Prostate gland (tissue), 2 donors: ENCODE measurements at regions not wholly inside any gene's neighbourhood (a gene's known extent, or its start where the extent isn't known, plus 50 kb on each side); places are given as distances from the start of the nearest gene placed in this dataset.

ENCODE experiments used
- DNase-seq: peaks from one replicate; pipeline ENCODE4 v3.0.0-alpha.2; 2019; ENCODE audit warnings: low spot score
- H3K27ac ChIP-seq, 2 donors: fragments of 200-600 bp; sonication (generic); 2 replicates each; pipeline ENCODE4 v1.5.1; 2017 to 2019
- H3K27me3 ChIP-seq: fragments of 200-600 bp; sonication (generic); replicated peaks from 2 replicates; pipeline ENCODE4 v1.5.1; 2019; ENCODE audit not compliant: insufficient read depth
- H3K36me3 ChIP-seq, 2 donors: fragments of 200-600 bp; sonication (generic); 1 replicate in 1 of 2; 2 replicates in 1 of 2; pipeline versions ENCODE4 v1.5.1 to v1.8.1; 2017 to 2019
- H3K4me1 ChIP-seq: fragments of 200-600 bp; sonication (generic); replicated peaks from 2 replicates; pipeline ENCODE4 v1.5.1; 2019
- H3K4me3 ChIP-seq, 2 donors: fragments of 200-600 bp; sonication (generic); 2 replicates each; pipeline ENCODE4 v1.5.1; 2017 to 2019
- H3K9me3 ChIP-seq: fragments of 200-600 bp; sonication (generic); 2 replicates; pipeline ENCODE4 v1.5.1; 2017
- CTCF ChIP-seq, 4 experiments: fragments of 200-600 bp in 2 of 4; fragments of 450-650 bp in 2 of 4; sonication (generic) in 2 of 4; IDR thresholded peaks; 1 replicate in 3 of 4; 2 replicates in 1 of 4; pipeline ENCODE4 v1.5.1; 2016 to 2019; ENCODE audit warnings: antibody characterized with exemption in 4 of 4, mild to moderate bottlenecking in 2 of 4, moderate library complexity in 2 of 4
- POLR2A ChIP-seq: fragments of 450-650 bp; IDR thresholded peaks from one replicate; pipeline ENCODE4 v1.6.1; 2016; ENCODE audit warnings: antibody characterized with exemption, mild to moderate bottlenecking
- POLR2AphosphoS5 ChIP-seq: sonication (generic); formaldehyde crosslinking; IDR thresholded peaks from one replicate; pipeline ENCODE4 v1.6.1; 2017; ENCODE audit warnings: antibody characterized with exemption
- WGBS: methylation state at CpG from one replicate; pipeline ENCODE4 v1.1.5; 2018; 5-methylcytosine and 5-hydroxymethylcytosine counted together
- intact Hi-C: fragments of 100-400 bp; cut with DNase I; formaldehyde crosslinking; loops from one replicate; pipeline ENCODE4 v1.14.2; 2022

GRCh38 chr18:39365836-39366485 lies 1800.4 kb upstream of the CELF4 start:
- intact Hi-C loops, result no loop called here
- WGBS, result 80% methylated on average over 3 of the region's 3 CpGs
- H3K4me3 ChIP-seq, result no peak overlapping the region
- no peaks in the 10 kb centered on the region for H3K9me3 ChIP-seq
- H3K4me1 ChIP-seq, result no peaks in the 10 kb centered on the region
- H3K36me3 ChIP-seq, result no peaks in the 10 kb centered on the region
- H3K27me3 ChIP-seq, result no peaks in the 10 kb centered on the region
- DNase-seq, result no peak
- no peak overlapping the region for H3K27ac ChIP-seq
- no peak for TF ChIP-seq POLR2AphosphoS5
- TF ChIP-seq CTCF (IDR thresholded peaks at IDR 0.05), result no peak
- TF ChIP-seq POLR2A, result no peak

GRCh38 chr18:39360072-39360471 lies 1794.5 kb upstream of the CELF4 start:
- H3K9me3 ChIP-seq, result no peaks in the 10 kb centered on the region
- no peaks in the 10 kb centered on the region for H3K36me3 ChIP-seq
- H3K27ac ChIP-seq, result no peak overlapping the region
- H3K4me3 ChIP-seq, result no peak overlapping the region
- TF ChIP-seq POLR2A, result no peak
- TF ChIP-seq POLR2AphosphoS5, result no peak
- no peak for TF ChIP-seq CTCF (IDR thresholded peaks at IDR 0.05)
- H3K4me1 ChIP-seq, result no peaks in the 10 kb centered on the region
- no peak for DNase-seq
- 81% methylated on average over 2 of the region's 2 CpGs for WGBS
- H3K27me3 ChIP-seq, result no peaks in the 10 kb centered on the region
- intact Hi-C loops, result no loop called here

GRCh38 chr18:39359636-39360035 lies 1794.0 kb upstream of the CELF4 start:
- 91% methylated on average over 4 of the region's 4 CpGs for WGBS
- no peak for DNase-seq
- H3K4me3 ChIP-seq, result no peak overlapping the region
- H3K9me3 ChIP-seq, result no peaks in the 10 kb centered on the region
- H3K4me1 ChIP-seq, result no peaks in the 10 kb centered on the region
- intact Hi-C loops, result no loop called here
- no peak for TF ChIP-seq POLR2A
- no peak for TF ChIP-seq CTCF (IDR thresholded peaks at IDR 0.05)
- TF ChIP-seq POLR2AphosphoS5, result no peak
- H3K27me3 ChIP-seq, result no peaks in the 10 kb centered on the region
- H3K27ac ChIP-seq, result no peak overlapping the region
- H3K36me3 ChIP-seq, result no peaks in the 10 kb centered on the region

- intact Hi-C loops, result no loop called here
- Histone ChIP-seq H3K27ac (no peak overlapping the region), H3K9me3 (no peaks in the 10 kb centered on the region), H3K36me3 (no peaks in the 10 kb centered on the region), H3K27me3 (no peaks in the 10 kb centered on the region), H3K4me3 (no peak overlapping the region), H3K4me1 (no peaks in the 10 kb centered on the region)
- TF ChIP-seq POLR2AphosphoS5 (no peak), CTCF (IDR thresholded peaks at IDR 0.05) (no peak), POLR2A (no peak)
- DNase-seq, result no peak
- 89% methylated on average over 2 of the region's 2 CpGs for WGBS
Measured at GRCh38 chr18:39350945-39351344, 1785.3 kb upstream of the CELF4 start.

GRCh38 chr18:39349801-39350200 lies 1784.2 kb upstream of the CELF4 start:
- no peak for DNase-seq
- intact Hi-C loops, result no loop called here
- 100% methylated on average over 2 of the region's 2 CpGs for WGBS
- Histone ChIP-seq H3K36me3 (no peaks in the 10 kb centered on the region), H3K4me1 (no peaks in the 10 kb centered on the region), H3K27ac (no peak overlapping the region), H3K9me3 (no peaks in the 10 kb centered on the region), H3K27me3 (no peaks in the 10 kb centered on the region), H3K4me3 (no peak overlapping the region)
- TF ChIP-seq POLR2AphosphoS5 (no peak), CTCF (IDR thresholded peaks at IDR 0.05) (no peak), POLR2A (no peak)
